ENCODE measurements at regions not wholly inside any gene's neighbourhood (a gene's known extent, or its start where the extent isn't known, plus 50 kb on each side); places are given as distances from the start of the nearest gene placed in this dataset.
A peak's percentile ranks its signal among the peaks of the same experiment; 100 is the strongest.

- TF ChIP-seq, protein P1, sequence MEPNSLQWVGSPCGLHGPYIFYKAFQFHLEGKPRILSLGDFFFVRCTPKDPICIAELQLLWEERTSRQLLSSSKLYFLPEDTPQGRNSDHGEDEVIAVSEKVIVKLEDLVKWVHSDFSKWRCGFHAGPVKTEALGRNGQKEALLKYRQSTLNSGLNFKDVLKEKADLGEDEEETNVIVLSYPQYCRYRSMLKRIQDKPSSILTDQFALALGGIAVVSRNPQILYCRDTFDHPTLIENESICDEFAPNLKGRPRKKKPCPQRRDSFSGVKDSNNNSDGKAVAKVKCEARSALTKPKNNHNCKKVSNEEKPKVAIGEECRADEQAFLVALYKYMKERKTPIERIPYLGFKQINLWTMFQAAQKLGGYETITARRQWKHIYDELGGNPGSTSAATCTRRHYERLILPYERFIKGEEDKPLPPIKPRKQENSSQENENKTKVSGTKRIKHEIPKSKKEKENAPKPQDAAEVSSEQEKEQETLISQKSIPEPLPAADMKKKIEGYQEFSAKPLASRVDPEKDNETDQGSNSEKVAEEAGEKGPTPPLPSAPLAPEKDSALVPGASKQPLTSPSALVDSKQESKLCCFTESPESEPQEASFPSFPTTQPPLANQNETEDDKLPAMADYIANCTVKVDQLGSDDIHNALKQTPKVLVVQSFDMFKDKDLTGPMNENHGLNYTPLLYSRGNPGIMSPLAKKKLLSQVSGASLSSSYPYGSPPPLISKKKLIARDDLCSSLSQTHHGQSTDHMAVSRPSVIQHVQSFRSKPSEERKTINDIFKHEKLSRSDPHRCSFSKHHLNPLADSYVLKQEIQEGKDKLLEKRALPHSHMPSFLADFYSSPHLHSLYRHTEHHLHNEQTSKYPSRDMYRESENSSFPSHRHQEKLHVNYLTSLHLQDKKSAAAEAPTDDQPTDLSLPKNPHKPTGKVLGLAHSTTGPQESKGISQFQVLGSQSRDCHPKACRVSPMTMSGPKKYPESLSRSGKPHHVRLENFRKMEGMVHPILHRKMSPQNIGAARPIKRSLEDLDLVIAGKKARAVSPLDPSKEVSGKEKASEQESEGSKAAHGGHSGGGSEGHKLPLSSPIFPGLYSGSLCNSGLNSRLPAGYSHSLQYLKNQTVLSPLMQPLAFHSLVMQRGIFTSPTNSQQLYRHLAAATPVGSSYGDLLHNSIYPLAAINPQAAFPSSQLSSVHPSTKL (CRISPR knock-in tag; IDR thresholded peaks at IDR 0.05): peak; percentile 79
- no peak for TF ChIP-seq ATM (IDR thresholded peaks at IDR 0.05; ENCODE audit: borderline replicate concordance)
- TF ChIP-seq, protein P2, sequence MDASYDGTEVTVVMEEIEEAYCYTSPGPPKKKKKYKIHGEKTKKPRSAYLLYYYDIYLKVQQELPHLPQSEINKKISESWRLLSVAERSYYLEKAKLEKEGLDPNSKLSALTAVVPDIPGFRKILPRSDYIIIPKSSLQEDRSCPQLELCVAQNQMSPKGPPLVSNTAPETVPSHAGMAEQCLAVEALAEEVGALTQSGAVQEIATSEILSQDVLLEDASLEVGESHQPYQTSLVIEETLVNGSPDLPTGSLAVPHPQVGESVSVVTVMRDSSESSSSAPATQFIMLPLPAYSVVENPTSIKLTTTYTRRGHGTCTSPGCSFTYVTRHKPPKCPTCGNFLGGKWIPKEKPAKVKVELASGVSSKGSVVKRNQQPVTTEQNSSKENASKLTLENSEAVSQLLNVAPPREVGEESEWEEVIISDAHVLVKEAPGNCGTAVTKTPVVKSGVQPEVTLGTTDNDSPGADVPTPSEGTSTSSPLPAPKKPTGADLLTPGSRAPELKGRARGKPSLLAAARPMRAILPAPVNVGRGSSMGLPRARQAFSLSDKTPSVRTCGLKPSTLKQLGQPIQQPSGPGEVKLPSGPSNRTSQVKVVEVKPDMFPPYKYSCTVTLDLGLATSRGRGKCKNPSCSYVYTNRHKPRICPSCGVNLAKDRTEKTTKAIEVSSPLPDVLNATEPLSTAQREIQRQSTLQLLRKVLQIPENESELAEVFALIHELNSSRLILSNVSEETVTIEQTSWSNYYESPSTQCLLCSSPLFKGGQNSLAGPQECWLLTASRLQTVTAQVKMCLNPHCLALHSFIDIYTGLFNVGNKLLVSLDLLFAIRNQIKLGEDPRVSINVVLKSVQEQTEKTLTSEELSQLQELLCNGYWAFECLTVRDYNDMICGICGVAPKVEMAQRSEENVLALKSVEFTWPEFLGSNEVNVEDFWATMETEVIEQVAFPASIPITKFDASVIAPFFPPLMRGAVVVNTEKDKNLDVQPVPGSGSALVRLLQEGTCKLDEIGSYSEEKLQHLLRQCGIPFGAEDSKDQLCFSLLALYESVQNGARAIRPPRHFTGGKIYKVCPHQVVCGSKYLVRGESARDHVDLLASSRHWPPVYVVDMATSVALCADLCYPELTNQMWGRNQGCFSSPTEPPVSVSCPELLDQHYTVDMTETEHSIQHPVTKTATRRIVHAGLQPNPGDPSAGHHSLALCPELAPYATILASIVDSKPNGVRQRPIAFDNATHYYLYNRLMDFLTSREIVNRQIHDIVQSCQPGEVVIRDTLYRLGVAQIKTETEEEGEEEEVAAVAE (CRISPR knock-in tag; IDR thresholded peaks at IDR 0.05; ENCODE audit: borderline replicate concordance): 0 out of 2 replicates have a peak, but pooled peaks have one; percentile 26
- peak; percentile 15 for TF ChIP-seq TEAD3 (CRISPR knock-in tag; optimal IDR thresholded peaks at IDR 0.05; ENCODE audit: borderline replicate concordance)
- peak; percentile 19; the same call in 1 of the 2 replicates for TF ChIP-seq NFIC (IDR thresholded peaks at IDR 0.05; ENCODE audit: low read length)
- no peak for TF ChIP-seq KDM1A (CRISPR knock-in tag; IDR thresholded peaks at IDR 0.05)
- TF ChIP-seq ZNF24 (IDR thresholded peaks at IDR 0.05): peak; percentile 66
- 0 out of 2 replicates have a peak, but pooled peaks have one; percentile 62 for TF ChIP-seq SNAI1 (CRISPR knock-in tag; IDR thresholded peaks at IDR 0.05; ENCODE audit: borderline replicate concordance)
- TF ChIP-seq JUND (CRISPR knock-in tag; IDR thresholded peaks at IDR 0.05): peak; percentile 63; the same call in 1 of the 2 replicates
- TF ChIP-seq, protein P3, sequence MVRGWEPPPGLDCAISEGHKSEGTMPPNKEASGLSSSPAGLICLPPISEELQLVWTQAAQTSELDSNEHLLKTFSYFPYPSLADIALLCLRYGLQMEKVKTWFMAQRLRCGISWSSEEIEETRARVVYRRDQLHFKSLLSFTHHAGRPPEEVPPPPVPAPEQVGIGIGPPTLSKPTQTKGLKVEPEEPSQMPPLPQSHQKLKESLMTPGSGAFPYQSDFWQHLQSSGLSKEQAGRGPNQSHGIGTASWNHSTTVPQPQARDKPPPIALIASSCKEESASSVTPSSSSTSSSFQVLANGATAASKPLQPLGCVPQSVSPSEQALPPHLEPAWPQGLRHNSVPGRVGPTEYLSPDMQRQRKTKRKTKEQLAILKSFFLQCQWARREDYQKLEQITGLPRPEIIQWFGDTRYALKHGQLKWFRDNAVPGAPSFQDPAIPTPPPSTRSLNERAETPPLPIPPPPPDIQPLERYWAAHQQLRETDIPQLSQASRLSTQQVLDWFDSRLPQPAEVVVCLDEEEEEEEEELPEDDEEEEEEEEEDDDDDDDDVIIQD (CRISPR knock-in tag; IDR thresholded peaks at IDR 0.05; ENCODE audit: low read depth): 0 out of 2 replicates have a peak, but pooled peaks have one; percentile 33
- TF ChIP-seq ZNF644 (CRISPR knock-in tag; IDR thresholded peaks at IDR 0.05; ENCODE audit: low read depth): peak; percentile 69
- no peak for TF ChIP-seq BRD4 (CRISPR knock-in tag; IDR thresholded peaks at IDR 0.05)
- TF ChIP-seq HNF4A (CRISPR knock-in tag; IDR thresholded peaks at IDR 0.05): peak; percentile 33; the same call in 1 of the 2 replicates
- TF ChIP-seq, protein P4, sequence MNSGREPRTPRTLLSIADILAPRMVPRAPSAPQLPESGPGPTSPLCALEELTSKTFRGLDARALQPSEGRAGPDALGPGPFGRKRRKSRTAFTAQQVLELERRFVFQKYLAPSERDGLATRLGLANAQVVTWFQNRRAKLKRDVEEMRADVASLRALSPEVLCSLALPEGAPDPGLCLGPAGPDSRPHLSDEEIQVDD (CRISPR knock-in tag; IDR thresholded peaks at IDR 0.05; ENCODE audit: borderline replicate concordance): no peak
- TF ChIP-seq NCOA2 (CRISPR knock-in tag; IDR thresholded peaks at IDR 0.05): peak; percentile 45
- TF ChIP-seq CREM (IDR thresholded peaks at IDR 0.05): no peak; the same call in 1 of the 2 replicates
- no peak for TF ChIP-seq CREM (CRISPR knock-in tag; IDR thresholded peaks at IDR 0.05)
- peak; percentile 62 to 74 for TF ChIP-seq NR2F1 (CRISPR knock-in tag; IDR thresholded peaks at IDR 0.05)
- TF ChIP-seq RXRB (CRISPR knock-in tag; IDR thresholded peaks at IDR 0.05; ENCODE audit: borderline replicate concordance): peak; percentile 63; the same call in 1 of the 2 replicates
Observed at GRCh38 chr17:30586818-30587595, 109.8 kb downstream of the GOSR1 start (continued).
